Osteocyte (in vitro differentiated cells): ENCODE measurements at regions not wholly inside any gene's neighbourhood (a gene's known extent, or its start where the extent isn't known, plus 50 kb on each side); places are given as distances from the start of the nearest gene placed in this dataset.
"Not testable (repeated sequence)": the region's sequence is repeated elsewhere in the genome, so short reads cannot be mapped to it uniquely, and the experiment has no call there.

Experiments
- DNase-seq: peaks from one replicate; pipeline ENCODE4 v3.0.0; 2021; ENCODE audit warnings: mixed read lengths; ENCODE audit not compliant: unreplicated experiment; ENCODE audit errors: extremely low spot score
- H3K27ac Mint-ChIP-seq: one replicate; pipeline ENCODE4 v1.8.0; 2021; ENCODE audit warnings: mild to moderate bottlenecking, mixed read lengths; ENCODE audit not compliant: unreplicated experiment
- H3K27me3 Mint-ChIP-seq: one replicate; pipeline ENCODE4 v1.8.0; 2021; ENCODE audit warnings: mixed read lengths; ENCODE audit not compliant: unreplicated experiment
- H3K36me3 Mint-ChIP-seq: one replicate; pipeline ENCODE4 v1.8.0; 2021; ENCODE audit warnings: mixed read lengths; ENCODE audit not compliant: unreplicated experiment
- H3K4me1 Mint-ChIP-seq: one replicate; pipeline ENCODE4 v1.8.0; 2021; ENCODE audit warnings: mixed read lengths; ENCODE audit not compliant: unreplicated experiment
- H3K4me3 Mint-ChIP-seq: one replicate; pipeline ENCODE4 v1.8.0; 2021; ENCODE audit warnings: mild to moderate bottlenecking, moderate library complexity, mixed read lengths; ENCODE audit not compliant: unreplicated experiment
- H3K9me3 Mint-ChIP-seq: one replicate; pipeline ENCODE4 v1.8.0; 2021; ENCODE audit warnings: mixed read lengths; ENCODE audit not compliant: unreplicated experiment
- TF ChIP-seq, protein P1 (sequence below): fragments of 200-600 bp; sonication (generic); IDR thresholded peaks from 2 replicates; pipeline ENCODE4 v1.5.0; 2021; ENCODE audit warnings: antibody characterized with exemption, mild to moderate bottlenecking, moderate library complexity

DNA sequence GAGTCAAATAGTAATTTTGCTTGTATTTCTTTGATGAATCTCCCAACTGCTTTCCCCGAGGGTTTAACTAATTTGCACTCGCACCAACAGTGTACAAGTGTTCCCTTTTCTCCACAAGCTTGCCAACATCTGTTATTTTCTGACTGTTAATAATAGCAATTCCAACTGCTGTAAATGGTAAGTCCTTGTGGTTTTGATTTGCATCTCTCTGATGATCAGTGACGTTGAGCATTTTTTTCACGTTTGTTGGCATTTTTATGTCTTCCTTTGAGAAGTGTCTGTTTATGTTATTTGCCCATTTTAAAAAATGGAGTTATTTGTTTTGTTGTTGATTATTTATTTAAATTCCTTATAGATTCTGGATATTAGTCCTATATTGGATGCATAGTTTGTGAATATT is 399.8 kb upstream of the MAN1A1 start:
- TF ChIP-seq, protein P1, sequence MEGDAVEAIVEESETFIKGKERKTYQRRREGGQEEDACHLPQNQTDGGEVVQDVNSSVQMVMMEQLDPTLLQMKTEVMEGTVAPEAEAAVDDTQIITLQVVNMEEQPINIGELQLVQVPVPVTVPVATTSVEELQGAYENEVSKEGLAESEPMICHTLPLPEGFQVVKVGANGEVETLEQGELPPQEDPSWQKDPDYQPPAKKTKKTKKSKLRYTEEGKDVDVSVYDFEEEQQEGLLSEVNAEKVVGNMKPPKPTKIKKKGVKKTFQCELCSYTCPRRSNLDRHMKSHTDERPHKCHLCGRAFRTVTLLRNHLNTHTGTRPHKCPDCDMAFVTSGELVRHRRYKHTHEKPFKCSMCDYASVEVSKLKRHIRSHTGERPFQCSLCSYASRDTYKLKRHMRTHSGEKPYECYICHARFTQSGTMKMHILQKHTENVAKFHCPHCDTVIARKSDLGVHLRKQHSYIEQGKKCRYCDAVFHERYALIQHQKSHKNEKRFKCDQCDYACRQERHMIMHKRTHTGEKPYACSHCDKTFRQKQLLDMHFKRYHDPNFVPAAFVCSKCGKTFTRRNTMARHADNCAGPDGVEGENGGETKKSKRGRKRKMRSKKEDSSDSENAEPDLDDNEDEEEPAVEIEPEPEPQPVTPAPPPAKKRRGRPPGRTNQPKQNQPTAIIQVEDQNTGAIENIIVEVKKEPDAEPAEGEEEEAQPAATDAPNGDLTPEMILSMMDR: no peak
- Mint-ChIP-seq H3K9me3 (peaks cover 19% of the 10 kb centered on the region), H3K27ac (no peak overlapping the region), H3K4me3 (no peak overlapping the region), H3K4me1 (no peaks in the 10 kb centered on the region), H3K36me3 (no peaks in the 10 kb centered on the region), H3K27me3 (peaks cover 4% of the 10 kb centered on the region)
- DNase-seq: no peak

DNA sequence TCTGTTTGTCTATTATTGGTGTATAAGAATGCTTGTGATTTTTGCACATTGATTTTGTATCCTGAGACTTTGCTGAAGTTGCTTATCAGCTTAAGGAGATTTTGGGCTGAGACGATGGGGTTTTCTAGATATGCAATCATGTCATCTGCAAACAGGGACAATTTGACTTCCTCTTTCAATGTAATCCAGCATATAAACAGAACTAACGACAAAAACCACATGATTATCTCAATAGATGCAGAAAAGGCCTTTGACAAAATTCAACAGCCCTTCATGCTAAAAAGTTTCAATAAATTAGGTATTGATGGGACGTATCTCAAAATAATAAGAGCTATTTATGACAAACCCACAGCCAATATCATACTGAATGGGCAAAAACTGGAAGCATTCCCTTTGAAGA is 399.0 kb upstream of the MAN1A1 start:
- not testable (repeated sequence) for H3K4me1 Mint-ChIP-seq, H3K4me3 Mint-ChIP-seq, DNase-seq, H3K36me3 Mint-ChIP-seq, H3K27me3 Mint-ChIP-seq, H3K27ac Mint-ChIP-seq
- peaks cover 19% of the 10 kb centered on the region for H3K9me3 Mint-ChIP-seq

DNA sequence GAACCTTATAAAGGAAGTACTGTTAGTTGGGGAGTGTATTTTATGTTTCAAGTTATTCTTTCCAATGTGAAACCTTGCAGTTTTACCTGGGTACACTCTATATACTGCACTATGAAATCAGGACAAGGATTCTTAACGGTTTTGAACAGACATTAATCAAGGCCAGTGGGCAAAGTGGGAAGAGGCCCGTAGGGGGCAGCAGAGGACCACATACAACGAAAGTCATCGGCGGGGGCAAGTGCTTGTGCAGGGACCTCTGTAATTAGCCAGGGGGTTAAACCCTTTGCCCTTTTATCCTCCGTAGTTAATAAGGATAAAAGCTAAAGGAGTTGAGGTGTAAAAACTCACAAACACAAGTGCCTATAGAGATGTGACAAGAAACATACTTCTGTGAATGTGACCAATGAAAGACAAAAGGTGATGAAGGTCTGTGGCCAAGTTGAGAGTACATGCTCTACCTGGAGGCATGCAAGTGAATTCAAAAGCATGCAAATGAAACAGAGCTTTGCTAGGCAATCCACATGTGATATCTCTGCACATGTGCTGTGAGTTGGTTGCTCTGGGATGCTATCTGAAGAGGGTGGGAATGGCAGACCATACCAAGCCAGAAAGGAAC is 392.7 kb upstream of the MAN1A1 start:
- peaks cover 27% of the 10 kb centered on the region for H3K27me3 Mint-ChIP-seq
- no peak overlapping the region for H3K4me3 Mint-ChIP-seq
- no peaks in the 10 kb centered on the region for H3K36me3 Mint-ChIP-seq
- TF ChIP-seq, protein P1: peak; percentile 82
- DNase-seq: no peak
- H3K4me1 Mint-ChIP-seq: no peaks in the 10 kb centered on the region
- H3K9me3 Mint-ChIP-seq: no peaks in the 10 kb centered on the region
- H3K27ac Mint-ChIP-seq: no peak overlapping the region

DNA sequence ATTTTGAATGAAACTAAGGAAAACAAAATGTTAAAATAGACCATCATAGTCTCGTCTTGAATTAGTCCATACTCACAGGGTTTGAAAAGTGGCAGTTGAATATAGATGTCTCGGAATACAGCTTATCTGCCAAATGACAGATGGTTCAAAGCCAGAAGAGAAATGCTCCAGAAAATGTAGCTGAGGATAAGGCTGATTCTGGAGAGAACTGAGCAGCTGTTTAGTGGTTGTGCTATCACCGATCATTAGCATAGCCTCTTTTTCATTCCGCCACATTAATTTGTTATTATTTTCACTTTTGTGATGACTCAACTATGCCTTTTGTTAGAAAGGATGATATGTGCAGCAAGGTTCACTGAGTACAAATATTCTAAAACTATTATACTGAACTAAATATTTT is 390.2 kb upstream of the MAN1A1 start:
- Mint-ChIP-seq H3K4me3 (no peak overlapping the region), H3K27me3 (peaks cover 36% of the 10 kb centered on the region), H3K9me3 (no peaks in the 10 kb centered on the region), H3K4me1 (no peaks in the 10 kb centered on the region), H3K27ac (no peak overlapping the region), H3K36me3 (no peaks in the 10 kb centered on the region)
- TF ChIP-seq, protein P1: no peak
- DNase-seq: no peak

DNA sequence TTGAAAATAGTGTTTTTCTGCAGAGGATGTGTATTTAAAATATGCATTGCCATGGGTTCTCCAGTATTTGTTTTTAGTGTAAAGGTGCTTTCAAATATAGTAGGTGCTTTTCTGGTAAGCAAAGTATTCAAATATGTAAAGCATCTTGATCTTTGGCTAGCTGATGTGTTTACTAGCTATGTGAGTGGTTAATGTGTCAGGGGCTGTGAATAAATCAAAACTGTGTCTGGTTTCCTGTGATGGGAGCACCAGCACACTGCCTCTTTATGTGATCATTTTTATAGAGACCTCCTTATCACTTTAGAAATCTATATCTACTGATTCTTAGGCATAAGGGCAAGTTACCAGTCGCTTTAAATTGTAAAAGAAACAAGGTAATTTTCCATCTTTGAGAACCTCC is 388.9 kb upstream of the MAN1A1 start:
- H3K9me3 Mint-ChIP-seq: no peaks in the 10 kb centered on the region
- no peak overlapping the region for H3K27ac Mint-ChIP-seq
- no peaks in the 10 kb centered on the region for H3K4me1 Mint-ChIP-seq
- DNase-seq: no peak
- TF ChIP-seq, protein P1: no peak
- H3K4me3 Mint-ChIP-seq: no peak overlapping the region
- peaks cover 39% of the 10 kb centered on the region for H3K27me3 Mint-ChIP-seq
- no peaks in the 10 kb centered on the region for H3K36me3 Mint-ChIP-seq
